ENCODE measurements at regions not wholly inside any gene's neighbourhood (a gene's known extent, or its start where the extent isn't known, plus 50 kb on each side); places are given as distances from the start of the nearest gene placed in this dataset.

- Mint-ChIP-seq H3K9me3 (no peaks in the 10 kb centered on the region), H3K4me3 (no peak overlapping the region), H3K27ac (ENCODE audit: unreplicated experiment) (no peak overlapping the region), H3K27me3 (ENCODE audit: low read depth) (no peaks in the 10 kb centered on the region), H3K4me1 (peaks cover 5% of the 10 kb centered on the region), H3K36me3 (ENCODE audit: low read depth) (no peaks in the 10 kb centered on the region)
- DNase-seq (ENCODE audit: low read depth, low spot score) = no peak
- no peak for TF ChIP-seq CTCF (conservative IDR thresholded peaks at IDR 0.05)
Observed at GRCh38 chr5:128591598-128592455, 53.8 kb upstream of the FBN2 start.

GRCh38 chr5:128596071-128596470, 58.0 kb upstream of the FBN2 start:
- H3K4me1 Mint-ChIP-seq = peaks cover 9% of the 10 kb centered on the region
- no peak for TF ChIP-seq CTCF (conservative IDR thresholded peaks at IDR 0.05)
- H3K27me3 Mint-ChIP-seq (ENCODE audit: low read depth) = no peaks in the 10 kb centered on the region
- H3K36me3 Mint-ChIP-seq (ENCODE audit: low read depth) = no peaks in the 10 kb centered on the region
- no peak for DNase-seq (ENCODE audit: low read depth, low spot score)
- peaks cover 5% of the 10 kb centered on the region for H3K9me3 Mint-ChIP-seq
- H3K4me3 Mint-ChIP-seq = no peak overlapping the region
- H3K27ac Mint-ChIP-seq (ENCODE audit: unreplicated experiment) = no peak overlapping the region

GRCh38 chr5:128597156-128597555, 59.1 kb upstream of the FBN2 start:
- Mint-ChIP-seq H3K27me3 (ENCODE audit: low read depth) (no peaks in the 10 kb centered on the region), H3K36me3 (ENCODE audit: low read depth) (no peaks in the 10 kb centered on the region), H3K4me1 (peaks cover 9% of the 10 kb centered on the region), H3K9me3 (peaks cover 12% of the 10 kb centered on the region), H3K4me3 (no peak overlapping the region), H3K27ac (ENCODE audit: unreplicated experiment) (no peak overlapping the region)
- TF ChIP-seq CTCF (conservative IDR thresholded peaks at IDR 0.05) = no peak
- no peak for DNase-seq (ENCODE audit: low read depth, low spot score)

- Mint-ChIP-seq H3K9me3 (peaks cover 5% of the 10 kb centered on the region), H3K36me3 (ENCODE audit: low read depth) (peaks cover 2% of the 10 kb centered on the region), H3K4me1 (no peaks in the 10 kb centered on the region), H3K27me3 (ENCODE audit: low read depth) (no peaks in the 10 kb centered on the region), H3K4me3 (no peak overlapping the region), H3K27ac (ENCODE audit: unreplicated experiment) (no peak overlapping the region)
- no peak for TF ChIP-seq CTCF (conservative IDR thresholded peaks at IDR 0.05)
- no peak for DNase-seq (ENCODE audit: low read depth, low spot score)
Observed at GRCh38 chr5:128613128-128613527, 75.1 kb upstream of the FBN2 start.

GRCh38 chr5:128613766-128614165, 75.7 kb upstream of the FBN2 start:
- H3K27me3 Mint-ChIP-seq (ENCODE audit: low read depth) = no peaks in the 10 kb centered on the region
- no peak overlapping the region for H3K4me3 Mint-ChIP-seq
- H3K27ac Mint-ChIP-seq (ENCODE audit: unreplicated experiment) = no peak overlapping the region
- no peaks in the 10 kb centered on the region for H3K36me3 Mint-ChIP-seq (ENCODE audit: low read depth)
- no peaks in the 10 kb centered on the region for H3K4me1 Mint-ChIP-seq
- no peak for DNase-seq (ENCODE audit: low read depth, low spot score)
- no peak for TF ChIP-seq CTCF (conservative IDR thresholded peaks at IDR 0.05)
- peaks cover 5% of the 10 kb centered on the region for H3K9me3 Mint-ChIP-seq
